Liver (tissue), 8 donors: ENCODE measurements at regions not wholly inside any gene's neighbourhood (a gene's known extent, or its start where the extent isn't known, plus 50 kb on each side); places are given as distances from the start of the nearest gene placed in this dataset.

ENCODE experiments used
- DNase-seq: peaks from one replicate; pipeline ENCODE4 v3.0.0-alpha.2; 2017; ENCODE audit warnings: low spot score
- H3K27ac ChIP-seq, 2 donors: one replicate each; pipeline ENCODE4 v1.7.0; 2013; ENCODE audit warnings: inconsistent platforms in 2 of 2, low read length in 2 of 2, control low read depth in 1 of 2, low read depth in 1 of 2, mild to moderate bottlenecking in 1 of 2
- H3K27me3 ChIP-seq, 4 donors: one replicate each; pipeline versions ENCODE4 v1.6.1 to v1.7.0; 2013; ENCODE audit warnings: low read length in 3 of 4, inconsistent platforms in 1 of 4, mild to moderate bottlenecking in 1 of 4, moderate library complexity in 1 of 4; ENCODE audit not compliant: control insufficient read depth in 4 of 4, insufficient read depth in 4 of 4
- H3K36me3 ChIP-seq, 4 donors: one replicate each; pipeline versions ENCODE4 v1.6.1 to v1.7.0; 2013; ENCODE audit warnings: low read length in 3 of 4, mild to moderate bottlenecking in 3 of 4, low read depth in 1 of 4, moderate library complexity in 1 of 4; ENCODE audit not compliant: control insufficient read depth in 4 of 4, insufficient read depth in 3 of 4
- H3K4me1 ChIP-seq, 4 donors: one replicate each; pipeline versions ENCODE4 v1.6.1 to v1.7.0; 2013; ENCODE audit warnings: low read length in 3 of 4, mild to moderate bottlenecking in 3 of 4, moderate library complexity in 1 of 4; ENCODE audit not compliant: control insufficient read depth in 4 of 4, insufficient read depth in 4 of 4
- H3K4me3 ChIP-seq, 3 donors: one replicate each; pipeline versions ENCODE4 v1.6.1 to v1.7.0; 2013; ENCODE audit warnings: low read length in 3 of 3, control low read depth in 1 of 3, low read depth in 1 of 3, mild to moderate bottlenecking in 1 of 3
- H3K9ac ChIP-seq, 2 donors: one replicate each; pipeline ENCODE4 v1.7.0; 2013; ENCODE audit warnings: low read length in 2 of 2, mild to moderate bottlenecking in 2 of 2, moderate library complexity in 2 of 2, control low read depth in 1 of 2, low read depth in 1 of 2
- H3K9me3 ChIP-seq, 4 donors: one replicate each; pipeline versions ENCODE4 v1.6.1 to v1.7.0; 2013; ENCODE audit warnings: low read length in 3 of 4; ENCODE audit not compliant: control insufficient read depth in 4 of 4
- FOXA1 ChIP-seq: IDR thresholded peaks from 2 replicates; pipeline ENCODE4 v1.6.1; 2016; ENCODE audit warnings: antibody characterized with exemption
- GABPA ChIP-seq, 2 donors: IDR thresholded peaks in 1 of 2; conservative IDR thresholded peaks in 1 of 2; 2 replicates each; pipeline ENCODE4 v1.6.1; 2016; ENCODE audit warnings: antibody characterized with exemption in 2 of 2, mild to moderate bottlenecking in 1 of 2, moderate library complexity in 1 of 2
- HNF4G ChIP-seq: IDR thresholded peaks from 2 replicates; pipeline ENCODE4 v1.6.1; 2016; ENCODE audit warnings: antibody characterized with exemption
- JUND ChIP-seq, 2 donors: IDR thresholded peaks; 2 replicates each; pipeline ENCODE4 v1.6.1; 2016; ENCODE audit warnings: antibody characterized with exemption in 2 of 2
- NR2F2 ChIP-seq: IDR thresholded peaks from 2 replicates; pipeline ENCODE4 v1.6.1; 2016; ENCODE audit warnings: antibody characterized with exemption
- RXRA ChIP-seq, 2 donors: IDR thresholded peaks; 2 replicates each; pipeline ENCODE4 v1.6.1; 2017 to 2018; ENCODE audit warnings: antibody characterized with exemption in 2 of 2, mild to moderate bottlenecking in 1 of 2
- SP1 ChIP-seq: IDR thresholded peaks from 2 replicates; pipeline ENCODE4 v1.6.1; 2018; ENCODE audit warnings: antibody characterized with exemption, mild to moderate bottlenecking
- TAF1 ChIP-seq: conservative IDR thresholded peaks from 2 replicates; pipeline ENCODE4 v1.6.1; 2016; ENCODE audit warnings: antibody characterized with exemption, mild to moderate bottlenecking
- WGBS: extraction: QIAGEN DNeasy Blood & Tissue Kit; methylation state at CpG from one replicate; pipeline ENCODE4 v1.1.7; 2013; 5-methylcytosine and 5-hydroxymethylcytosine counted together
- TF ChIP-seq, protein P1 (sequence below): IDR thresholded peaks from 2 replicates; pipeline ENCODE4 v1.6.1; 2016; ENCODE audit warnings: antibody characterized with exemption
- TF ChIP-seq, protein P2 (sequence below): fragments of 150-350 bp; IDR thresholded peaks from 2 replicates; pipeline ENCODE4 v1.5.1; 2017; ENCODE audit warnings: improper control_type of control experiment, low read depth, low read length; ENCODE audit not compliant: missing input control
- TF ChIP-seq, protein P3 (sequence below): IDR thresholded peaks from 2 replicates; pipeline ENCODE4 v1.6.1; 2016; ENCODE audit warnings: antibody characterized with exemption
- TF ChIP-seq, protein P4 (sequence below): IDR thresholded peaks from 2 replicates; pipeline ENCODE4 v1.6.1; 2016; ENCODE audit warnings: antibody characterized with exemption, mild to moderate bottlenecking
- donor health status: healthy.
- donor health status: healthy.
- donor health status: healthy.
- donor health status: healthy.
- donor health status: healthy.

DNA sequence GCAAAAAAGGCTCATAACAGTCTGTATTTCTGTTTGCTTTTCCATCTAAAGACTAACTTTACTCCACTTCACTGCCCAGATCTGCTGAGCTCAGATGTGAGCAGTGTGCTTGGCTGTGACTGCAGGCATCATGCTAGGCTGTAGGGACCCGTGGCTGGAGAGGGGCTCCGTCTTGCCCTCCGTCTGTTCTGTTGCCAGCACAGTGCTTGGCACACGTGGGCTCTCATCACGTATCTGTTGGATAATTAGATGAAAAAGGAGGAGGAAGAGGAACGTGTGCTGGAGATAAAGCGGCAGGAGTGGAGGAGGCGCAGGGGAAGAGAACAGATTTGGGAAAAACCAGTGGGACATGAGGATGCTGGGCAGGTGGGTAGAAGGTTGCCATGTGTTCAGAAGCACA is 57.6 kb upstream of the IER3 start:
- WGBS, result 90% methylated on average over 8 of the region's 8 CpGs

DNA sequence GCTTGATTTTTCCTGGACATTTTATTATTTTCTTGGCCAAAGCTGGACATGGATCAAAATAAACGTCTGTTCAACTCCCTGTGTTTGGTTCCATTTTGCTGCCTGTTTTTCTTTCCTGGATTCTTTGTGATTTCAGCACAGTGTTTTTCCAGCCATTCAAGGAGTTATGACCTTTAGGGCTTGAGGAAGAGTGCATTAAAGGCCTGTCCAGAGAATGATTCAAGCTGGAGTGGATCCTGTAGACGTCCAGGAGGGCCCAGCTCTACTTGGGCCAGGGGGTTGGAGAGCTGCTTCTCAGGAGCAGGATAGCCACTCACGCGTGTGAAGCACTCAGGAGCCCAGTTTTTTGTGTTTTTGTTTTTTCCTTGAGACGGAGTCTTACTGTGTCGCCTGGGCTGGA is 56.5 kb upstream of the IER3 start:
- no peaks in the 10 kb centered on the region for H3K36me3 ChIP-seq
- WGBS, result 77% methylated on average over 6 of the region's 6 CpGs
- no peak overlapping the region for H3K9ac ChIP-seq
- no peak for DNase-seq
- TF ChIP-seq JUND (IDR thresholded peaks at IDR 0.05) (no peak), NR2F2 (peak; percentile 42), FOXA1 (no peak), HNF4G (no peak), SP1 (no peak), RXRA (IDR thresholded peaks at IDR 0.05) (peak in 1 of 2 donors; percentile 25), GABPA (IDR thresholded peaks at IDR 0.05 in 1 of 2, conservative IDR thresholded peaks at IDR 0.05 in 1 of 2) (no peak), TAF1 (no peak)
- TF ChIP-seq, protein P1, sequence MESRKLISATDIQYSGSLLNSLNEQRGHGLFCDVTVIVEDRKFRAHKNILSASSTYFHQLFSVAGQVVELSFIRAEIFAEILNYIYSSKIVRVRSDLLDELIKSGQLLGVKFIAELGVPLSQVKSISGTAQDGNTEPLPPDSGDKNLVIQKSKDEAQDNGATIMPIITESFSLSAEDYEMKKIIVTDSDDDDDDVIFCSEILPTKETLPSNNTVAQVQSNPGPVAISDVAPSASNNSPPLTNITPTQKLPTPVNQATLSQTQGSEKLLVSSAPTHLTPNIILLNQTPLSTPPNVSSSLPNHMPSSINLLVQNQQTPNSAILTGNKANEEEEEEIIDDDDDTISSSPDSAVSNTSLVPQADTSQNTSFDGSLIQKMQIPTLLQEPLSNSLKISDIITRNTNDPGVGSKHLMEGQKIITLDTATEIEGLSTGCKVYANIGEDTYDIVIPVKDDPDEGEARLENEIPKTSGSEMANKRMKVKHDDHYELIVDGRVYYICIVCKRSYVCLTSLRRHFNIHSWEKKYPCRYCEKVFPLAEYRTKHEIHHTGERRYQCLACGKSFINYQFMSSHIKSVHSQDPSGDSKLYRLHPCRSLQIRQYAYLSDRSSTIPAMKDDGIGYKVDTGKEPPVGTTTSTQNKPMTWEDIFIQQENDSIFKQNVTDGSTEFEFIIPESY, result no peak
- TF ChIP-seq, protein P2, sequence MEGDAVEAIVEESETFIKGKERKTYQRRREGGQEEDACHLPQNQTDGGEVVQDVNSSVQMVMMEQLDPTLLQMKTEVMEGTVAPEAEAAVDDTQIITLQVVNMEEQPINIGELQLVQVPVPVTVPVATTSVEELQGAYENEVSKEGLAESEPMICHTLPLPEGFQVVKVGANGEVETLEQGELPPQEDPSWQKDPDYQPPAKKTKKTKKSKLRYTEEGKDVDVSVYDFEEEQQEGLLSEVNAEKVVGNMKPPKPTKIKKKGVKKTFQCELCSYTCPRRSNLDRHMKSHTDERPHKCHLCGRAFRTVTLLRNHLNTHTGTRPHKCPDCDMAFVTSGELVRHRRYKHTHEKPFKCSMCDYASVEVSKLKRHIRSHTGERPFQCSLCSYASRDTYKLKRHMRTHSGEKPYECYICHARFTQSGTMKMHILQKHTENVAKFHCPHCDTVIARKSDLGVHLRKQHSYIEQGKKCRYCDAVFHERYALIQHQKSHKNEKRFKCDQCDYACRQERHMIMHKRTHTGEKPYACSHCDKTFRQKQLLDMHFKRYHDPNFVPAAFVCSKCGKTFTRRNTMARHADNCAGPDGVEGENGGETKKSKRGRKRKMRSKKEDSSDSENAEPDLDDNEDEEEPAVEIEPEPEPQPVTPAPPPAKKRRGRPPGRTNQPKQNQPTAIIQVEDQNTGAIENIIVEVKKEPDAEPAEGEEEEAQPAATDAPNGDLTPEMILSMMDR, result no peak
- TF ChIP-seq, protein P3, sequence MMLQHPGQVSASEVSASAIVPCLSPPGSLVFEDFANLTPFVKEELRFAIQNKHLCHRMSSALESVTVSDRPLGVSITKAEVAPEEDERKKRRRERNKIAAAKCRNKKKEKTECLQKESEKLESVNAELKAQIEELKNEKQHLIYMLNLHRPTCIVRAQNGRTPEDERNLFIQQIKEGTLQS, result no peak
- no peak overlapping the region for H3K4me3 ChIP-seq
- H3K27me3 ChIP-seq, result no peaks in the 10 kb centered on the region
- no peaks in the 10 kb centered on the region for H3K4me1 ChIP-seq
- no peak overlapping the region for H3K27ac ChIP-seq
- no peaks in the 10 kb centered on the region for H3K9me3 ChIP-seq

More for the DNA sequence above, 57.6 kb upstream of the IER3 start:
- TF ChIP-seq, protein P4, sequence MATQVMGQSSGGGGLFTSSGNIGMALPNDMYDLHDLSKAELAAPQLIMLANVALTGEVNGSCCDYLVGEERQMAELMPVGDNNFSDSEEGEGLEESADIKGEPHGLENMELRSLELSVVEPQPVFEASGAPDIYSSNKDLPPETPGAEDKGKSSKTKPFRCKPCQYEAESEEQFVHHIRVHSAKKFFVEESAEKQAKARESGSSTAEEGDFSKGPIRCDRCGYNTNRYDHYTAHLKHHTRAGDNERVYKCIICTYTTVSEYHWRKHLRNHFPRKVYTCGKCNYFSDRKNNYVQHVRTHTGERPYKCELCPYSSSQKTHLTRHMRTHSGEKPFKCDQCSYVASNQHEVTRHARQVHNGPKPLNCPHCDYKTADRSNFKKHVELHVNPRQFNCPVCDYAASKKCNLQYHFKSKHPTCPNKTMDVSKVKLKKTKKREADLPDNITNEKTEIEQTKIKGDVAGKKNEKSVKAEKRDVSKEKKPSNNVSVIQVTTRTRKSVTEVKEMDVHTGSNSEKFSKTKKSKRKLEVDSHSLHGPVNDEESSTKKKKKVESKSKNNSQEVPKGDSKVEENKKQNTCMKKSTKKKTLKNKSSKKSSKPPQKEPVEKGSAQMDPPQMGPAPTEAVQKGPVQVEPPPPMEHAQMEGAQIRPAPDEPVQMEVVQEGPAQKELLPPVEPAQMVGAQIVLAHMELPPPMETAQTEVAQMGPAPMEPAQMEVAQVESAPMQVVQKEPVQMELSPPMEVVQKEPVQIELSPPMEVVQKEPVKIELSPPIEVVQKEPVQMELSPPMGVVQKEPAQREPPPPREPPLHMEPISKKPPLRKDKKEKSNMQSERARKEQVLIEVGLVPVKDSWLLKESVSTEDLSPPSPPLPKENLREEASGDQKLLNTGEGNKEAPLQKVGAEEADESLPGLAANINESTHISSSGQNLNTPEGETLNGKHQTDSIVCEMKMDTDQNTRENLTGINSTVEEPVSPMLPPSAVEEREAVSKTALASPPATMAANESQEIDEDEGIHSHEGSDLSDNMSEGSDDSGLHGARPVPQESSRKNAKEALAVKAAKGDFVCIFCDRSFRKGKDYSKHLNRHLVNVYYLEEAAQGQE, result no peak
- TF ChIP-seq, protein P2, result no peak
- TF ChIP-seq RXRA (IDR thresholded peaks at IDR 0.05), result no peak
- H3K27ac ChIP-seq, result no peak overlapping the region
- H3K27me3 ChIP-seq, result no peaks in the 10 kb centered on the region
- H3K9me3 ChIP-seq, result no peaks in the 10 kb centered on the region
- no peaks in the 10 kb centered on the region for H3K36me3 ChIP-seq
- H3K4me3 ChIP-seq, result no peak overlapping the region
- H3K9ac ChIP-seq, result no peak overlapping the region
- no peak for DNase-seq
- H3K4me1 ChIP-seq, result no peaks in the 10 kb centered on the region
